Epidermal melanocyte (primary cell): ENCODE measurements at regions not wholly inside any gene's neighbourhood (a gene's known extent, or its start where the extent isn't known, plus 50 kb on each side); places are given as distances from the start of the nearest gene placed in this dataset.
"Not testable (repeated sequence)": the region's sequence is repeated elsewhere in the genome, so short reads cannot be mapped to it uniquely, and the experiment has no call there.

Experiments
- DNase-seq: peaks from one replicate; pipeline ENCODE4 v3.0.0; 2011; ENCODE audit warnings: low spot score; ENCODE audit not compliant: insufficient read length

- no peak for DNase-seq
Observed at GRCh38 chr2:145818890-145819504, 1299.1 kb upstream of the ZEB2 start.

- DNase-seq = no peak
Observed at GRCh38 chr2:145815933-145816332, 1296.0 kb upstream of the ZEB2 start.

GRCh38 chr2:145813481-145813880 lies 1293.6 kb upstream of the ZEB2 start:
- no peak for DNase-seq

- no peak for DNase-seq
Observed at GRCh38 chr2:145812165-145812554, 1292.2 kb upstream of the ZEB2 start.

- no peak for DNase-seq
Observed at GRCh38 chr2:145811276-145812164, 1291.6 kb upstream of the ZEB2 start.

GRCh38 chr2:145807968-145808367 lies 1288.0 kb upstream of the ZEB2 start:
- DNase-seq = no peak

GRCh38 chr2:145807554-145807953 lies 1287.6 kb upstream of the ZEB2 start:
- no peak for DNase-seq

- DNase-seq = no peak
Observed at GRCh38 chr2:145806546-145806945, 1286.6 kb upstream of the ZEB2 start.

GRCh38 chr2:145802133-145802532 lies 1282.2 kb upstream of the ZEB2 start:
- DNase-seq = no peak

GRCh38 chr2:145801210-145801609 lies 1281.3 kb upstream of the ZEB2 start:
- no peak for DNase-seq

GRCh38 chr2:145800151-145801091 lies 1280.5 kb upstream of the ZEB2 start:
- no peak for DNase-seq

- DNase-seq = no peak
Observed at GRCh38 chr2:145799595-145800108, 1279.7 kb upstream of the ZEB2 start.

GRCh38 chr2:145798419-145798818 lies 1278.5 kb upstream of the ZEB2 start:
- DNase-seq = no peak

- no peak for DNase-seq
Observed at GRCh38 chr2:145797692-145798091, 1277.8 kb upstream of the ZEB2 start.

GRCh38 chr2:145792745-145793144 lies 1272.8 kb upstream of the ZEB2 start:
- DNase-seq = peak; percentile 34

- DNase-seq = no peak
Observed at GRCh38 chr2:145789636-145790035, 1269.7 kb upstream of the ZEB2 start.

GRCh38 chr2:145787597-145788361 lies 1267.9 kb upstream of the ZEB2 start:
- DNase-seq = not testable (repeated sequence)

GRCh38 chr2:145782607-145783006 lies 1262.7 kb upstream of the ZEB2 start:
- DNase-seq = not testable (repeated sequence)

- DNase-seq = no peak
Observed at GRCh38 chr2:145777914-145778313, 1258.0 kb upstream of the ZEB2 start.

- no peak for DNase-seq
Observed at GRCh38 chr2:145777297-145777696, 1257.4 kb upstream of the ZEB2 start.

- DNase-seq = no peak
Observed at GRCh38 chr2:145775591-145775990, 1255.7 kb upstream of the ZEB2 start.
